Stomach smooth muscle (tissue), 2 donors: ENCODE measurements at regions not wholly inside any gene's neighbourhood (a gene's known extent, or its start where the extent isn't known, plus 50 kb on each side); places are given as distances from the start of the nearest gene placed in this dataset.

Experiments used
- H3K27ac ChIP-seq: one replicate; pipeline ENCODE4 v1.7.0; 2013; ENCODE audit warnings: mild to moderate bottlenecking, low read length, inconsistent platforms
- H3K27me3 ChIP-seq, 2 donors: one replicate each; pipeline ENCODE4 v1.7.0; 2013; ENCODE audit warnings: low read length in 2 of 2; ENCODE audit not compliant: insufficient read depth in 2 of 2, control insufficient read depth in 1 of 2
- H3K36me3 ChIP-seq, 2 donors: one replicate each; pipeline ENCODE4 v1.7.0; 2013; ENCODE audit warnings: low read length in 2 of 2; ENCODE audit not compliant: control insufficient read depth in 2 of 2, insufficient read depth in 2 of 2
- H3K4me1 ChIP-seq: one replicate; pipeline ENCODE4 v1.7.0; 2013; ENCODE audit warnings: low read length; ENCODE audit not compliant: control insufficient read depth, insufficient read depth
- H3K4me3 ChIP-seq, 2 donors: one replicate each; pipeline ENCODE4 v1.7.0; 2013; ENCODE audit warnings: low read length in 2 of 2
- H3K9ac ChIP-seq, 2 donors: one replicate each; pipeline ENCODE4 v1.7.0; 2013; ENCODE audit warnings: low read length in 2 of 2, mild to moderate bottlenecking in 1 of 2
- H3K9me3 ChIP-seq, 2 donors: one replicate each; pipeline ENCODE4 v1.7.0; 2013; ENCODE audit warnings: low read length in 2 of 2; ENCODE audit not compliant: control insufficient read depth in 2 of 2
- donor health status: healthy.
- donor health status: Pancreatic carcinoma.

- peaks cover 5% of the 10 kb centered on the region for H3K4me1 ChIP-seq
- no peak overlapping the region for H3K4me3 ChIP-seq
- H3K27ac ChIP-seq: no peak overlapping the region
- H3K36me3 ChIP-seq: no peaks in the 10 kb centered on the region
- H3K9ac ChIP-seq: no peak overlapping the region
- no peaks in the 10 kb centered on the region for H3K27me3 ChIP-seq
- no peaks in the 10 kb centered on the region for H3K9me3 ChIP-seq
These were observed 54.2 kb upstream of the BCL2L14 start for GRCh38 chr12:12016284-12017100.

GRCh38 chr12:12017135-12017581, 53.6 kb upstream of the BCL2L14 start:
- H3K4me3 ChIP-seq: no peak overlapping the region
- H3K27ac ChIP-seq: no peak overlapping the region
- H3K36me3 ChIP-seq: no peaks in the 10 kb centered on the region
- H3K9me3 ChIP-seq: no peaks in the 10 kb centered on the region
- peaks cover 5% of the 10 kb centered on the region for H3K4me1 ChIP-seq
- H3K27me3 ChIP-seq: no peaks in the 10 kb centered on the region
- H3K9ac ChIP-seq: no peak overlapping the region

- no peaks in the 10 kb centered on the region for H3K27me3 ChIP-seq
- no peaks in the 10 kb centered on the region for H3K36me3 ChIP-seq
- peaks cover 5% of the 10 kb centered on the region for H3K4me1 ChIP-seq
- no peaks in the 10 kb centered on the region for H3K9me3 ChIP-seq
- no peak overlapping the region for H3K9ac ChIP-seq
- no peak overlapping the region for H3K27ac ChIP-seq
- H3K4me3 ChIP-seq: no peak overlapping the region
These were observed 52.9 kb upstream of the BCL2L14 start for GRCh38 chr12:12017798-12018197.

- H3K27ac ChIP-seq: no peak overlapping the region
- no peak overlapping the region for H3K9ac ChIP-seq
- H3K4me1 ChIP-seq: peaks cover 5% of the 10 kb centered on the region
- no peak overlapping the region for H3K4me3 ChIP-seq
- H3K9me3 ChIP-seq: no peaks in the 10 kb centered on the region
- no peaks in the 10 kb centered on the region for H3K27me3 ChIP-seq
- no peaks in the 10 kb centered on the region for H3K36me3 ChIP-seq
These were observed 52.3 kb upstream of the BCL2L14 start for GRCh38 chr12:12018454-12018853.

- Histone ChIP-seq H3K9ac (no peak overlapping the region), H3K27ac (no peak overlapping the region), H3K4me3 (no peak overlapping the region), H3K9me3 (no peaks in the 10 kb centered on the region), H3K36me3 (no peaks in the 10 kb centered on the region), H3K4me1 (peaks cover 5% of the 10 kb centered on the region), H3K27me3 (no peaks in the 10 kb centered on the region)
These were observed 50.9 kb upstream of the BCL2L14 start for GRCh38 chr12:12019881-12020280.

- Histone ChIP-seq H3K27me3 (no peaks in the 10 kb centered on the region), H3K4me1 (peaks cover 5% of the 10 kb centered on the region), H3K36me3 (no peaks in the 10 kb centered on the region), H3K4me3 (no peak overlapping the region), H3K9me3 (no peaks in the 10 kb centered on the region), H3K27ac (no peak overlapping the region), H3K9ac (no peak overlapping the region)
These were observed 50.0 kb upstream of the BCL2L14 start for GRCh38 chr12:12020762-12021161.
